GM10266 (cell line): ENCODE measurements at regions not wholly inside any gene's neighbourhood (a gene's known extent, or its start where the extent isn't known, plus 50 kb on each side); places are given as distances from the start of the nearest gene placed in this dataset.
"Not testable (repeated sequence)": the region's sequence is repeated elsewhere in the genome, so short reads cannot be mapped to it uniquely, and the experiment has no call there.

Experiments
- DNase-seq: peaks from one replicate; pipeline ENCODE4 v3.0.0; 2012; ENCODE audit errors: extremely low spot score
- CTCF ChIP-seq: IDR thresholded peaks from 2 replicates; pipeline ENCODE4 v1.5.1; 2012; ENCODE audit warnings: mild to moderate bottlenecking, low read depth; ENCODE audit not compliant: control insufficient read depth, insufficient read depth; ENCODE audit errors: missing control alignments

- DNase-seq: no peak
- TF ChIP-seq CTCF: no peak
Observed at GRCh38 chr4:188780686-188781085, 641.4 kb downstream of the TRIML1 start.

GRCh38 chr4:188781655-188782054 is 642.4 kb downstream of the TRIML1 start:
- DNase-seq: no peak
- TF ChIP-seq CTCF: no peak

- DNase-seq: no peak
- TF ChIP-seq CTCF: no peak
Observed at GRCh38 chr4:188783175-188783574, 643.9 kb downstream of the TRIML1 start.

- no peak for TF ChIP-seq CTCF
- no peak for DNase-seq
Observed at GRCh38 chr4:188783606-188784160, 644.4 kb downstream of the TRIML1 start.

GRCh38 chr4:188796600-188796999 is 657.4 kb downstream of the TRIML1 start:
- not testable (repeated sequence) for DNase-seq

GRCh38 chr4:188797011-188797410 is 657.8 kb downstream of the TRIML1 start:
- not testable (repeated sequence) for DNase-seq

- TF ChIP-seq CTCF: no peak
- no peak for DNase-seq
Observed at GRCh38 chr4:188804861-188805260, 665.6 kb downstream of the TRIML1 start.

- no peak for TF ChIP-seq CTCF
- DNase-seq: no peak
Observed at GRCh38 chr4:188811121-188811520, 671.9 kb downstream of the TRIML1 start.
